Activated CD8-positive, alpha-beta memory T cell treated with anti-CD3 and anti-CD28 coated beads for 24 hours (primary cell): ENCODE measurements at regions not wholly inside any gene's neighbourhood (a gene's known extent, or its start where the extent isn't known, plus 50 kb on each side); places are given as distances from the start of the nearest gene placed in this dataset.

Experiments
- DNase-seq: peaks from one replicate; pipeline ENCODE4 v3.0.0-alpha.2; 2020

DNA sequence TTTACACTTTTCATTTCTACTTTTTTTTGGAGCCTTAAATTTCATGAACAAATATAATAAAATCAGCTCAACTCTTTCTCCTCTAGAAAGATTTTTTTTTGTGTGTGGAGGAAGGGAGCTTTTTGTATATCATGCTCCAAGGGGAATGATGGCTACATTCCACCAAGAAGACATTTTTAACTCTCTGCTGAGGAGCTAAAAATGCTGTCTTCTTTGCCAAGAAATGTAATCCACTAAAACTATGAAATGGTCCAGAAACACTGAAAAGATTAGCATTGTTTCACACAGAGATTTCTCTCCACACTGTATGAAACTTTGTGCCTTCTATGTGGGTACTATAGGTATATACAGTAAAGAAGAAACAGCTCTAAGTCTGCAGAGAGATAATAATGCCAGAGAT, 74.1 kb upstream of the ANK3 start:
- no peak for DNase-seq

DNA sequence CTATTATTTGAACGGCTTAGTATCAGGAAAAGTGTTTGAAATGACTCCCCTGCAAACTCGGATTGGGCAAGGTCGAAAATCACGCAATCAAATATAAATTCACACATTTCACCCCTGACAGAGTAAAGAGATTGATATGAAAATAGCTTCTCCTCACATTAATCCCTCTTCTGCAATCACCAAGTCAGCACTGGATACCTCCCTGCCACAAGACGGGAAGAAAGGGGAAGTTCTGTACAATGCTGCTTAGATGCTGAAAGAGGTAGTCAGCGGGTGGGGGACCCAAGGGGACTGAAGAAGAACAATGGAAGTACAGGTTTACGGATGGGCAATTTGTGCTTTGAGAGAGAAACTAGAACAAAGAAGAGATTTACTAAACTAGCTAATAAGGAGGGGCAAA, 72.0 kb upstream of the ANK3 start:
- no peak for DNase-seq

- DNase-seq, result no peak
Measured at GRCh38 chr10:60459701-60460457, 70.2 kb upstream of the ANK3 start.

DNA sequence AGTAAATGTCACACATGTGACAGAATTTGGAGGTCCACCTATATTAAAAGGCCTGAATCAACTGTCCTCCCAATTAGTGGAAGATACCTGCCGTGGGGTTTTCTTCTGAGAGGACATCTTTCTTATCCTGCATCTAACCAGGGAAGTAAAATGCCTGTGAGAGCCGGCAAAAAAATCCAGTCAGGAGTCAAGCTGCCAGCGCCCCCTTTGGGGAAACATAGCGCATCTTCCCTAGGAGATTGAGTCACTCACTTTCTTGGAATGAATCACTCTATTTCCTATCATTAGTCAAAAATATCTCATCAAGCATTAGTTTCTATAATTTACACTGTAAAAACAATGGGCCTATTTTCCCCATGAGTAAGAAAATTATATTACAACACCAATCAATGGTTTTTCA, 66.4 kb upstream of the ANK3 start:
- no peak for DNase-seq

GRCh38 chr10:60454336-60454735, 64.7 kb upstream of the ANK3 start:
- DNase-seq, result no peak

- no peak for DNase-seq
Measured at GRCh38 chr10:60453036-60453435, 63.4 kb upstream of the ANK3 start.

GRCh38 chr10:60450291-60450690, 60.6 kb upstream of the ANK3 start:
- no peak for DNase-seq

GRCh38 chr10:60448246-60448645, 58.6 kb upstream of the ANK3 start:
- DNase-seq, result no peak

DNA sequence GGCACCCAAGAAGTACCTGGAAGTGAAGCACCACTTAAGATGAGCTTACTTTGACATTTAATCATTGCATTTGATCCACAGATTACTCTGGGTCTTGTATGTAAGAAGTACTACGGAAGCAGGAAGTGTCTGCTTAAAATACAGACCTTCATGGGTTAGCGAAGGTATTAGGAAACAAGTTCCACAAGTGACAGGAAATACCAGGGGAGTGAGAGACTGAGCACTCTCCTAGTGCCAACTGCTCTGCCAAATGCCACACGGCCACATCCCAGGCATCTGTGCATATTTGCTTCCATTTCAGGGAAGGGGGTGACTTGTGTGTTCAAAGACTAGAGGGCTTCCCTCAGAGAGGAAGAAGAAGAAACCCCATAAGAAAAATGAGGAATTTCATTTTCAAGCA, 57.2 kb upstream of the ANK3 start:
- DNase-seq, result no peak

DNA sequence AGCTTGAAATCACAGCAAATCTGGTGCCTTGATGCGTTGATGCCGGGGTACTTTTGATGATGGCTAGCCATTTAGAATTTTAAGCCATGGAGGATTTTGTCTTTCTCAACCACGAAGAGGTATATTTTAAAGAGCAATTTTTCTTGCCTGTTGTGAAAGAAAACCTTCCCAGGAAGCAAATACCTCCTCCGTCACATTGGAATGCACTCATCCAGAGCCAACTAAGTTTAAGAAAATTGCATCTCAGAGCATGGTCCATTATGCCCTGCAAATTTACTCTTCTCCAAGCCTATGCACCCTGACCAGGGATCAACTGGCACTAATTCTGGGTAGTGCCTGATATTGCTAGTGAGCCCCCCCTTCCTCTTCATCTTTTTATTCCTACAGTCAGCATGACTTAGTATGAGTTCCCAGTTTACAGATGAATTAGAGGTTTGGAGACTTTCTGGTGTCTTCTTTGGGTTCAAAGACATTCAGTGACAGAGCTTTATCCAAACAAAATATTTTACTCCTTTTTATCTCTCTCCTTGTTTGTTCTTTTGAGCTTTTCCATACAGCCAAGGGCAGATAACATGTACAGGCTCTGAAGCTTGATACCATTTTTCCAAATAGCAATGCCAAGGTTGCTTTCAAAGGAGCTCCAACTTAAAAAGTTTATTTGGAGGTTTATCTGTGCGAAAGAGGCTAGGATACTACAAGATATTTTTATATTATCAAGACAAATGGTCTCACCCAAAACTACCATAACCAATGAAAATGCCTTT, 56.6 kb upstream of the ANK3 start:
- DNase-seq, result no peak

- DNase-seq, result no peak
Measured at GRCh38 chr10:60444494-60445064, 54.9 kb upstream of the ANK3 start.

DNA sequence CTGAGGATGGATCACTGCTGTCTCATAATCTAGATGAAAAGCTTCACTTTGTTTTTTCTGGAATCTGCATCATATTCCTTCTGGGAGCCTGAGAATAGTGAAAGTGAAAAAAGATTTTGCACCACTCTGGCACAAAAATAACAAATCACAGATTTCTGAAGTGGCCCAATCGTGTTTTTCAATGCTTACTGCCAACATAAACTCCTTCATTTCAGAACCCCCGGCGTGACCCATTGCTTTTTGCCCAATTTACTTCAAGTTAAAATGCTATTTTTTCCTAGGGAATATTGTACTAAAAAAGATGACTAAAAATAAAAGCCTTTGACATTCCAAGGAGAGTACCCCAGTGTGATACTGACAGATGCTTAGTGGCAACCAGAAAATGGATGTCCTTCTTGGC, 53.7 kb upstream of the ANK3 start:
- no peak for DNase-seq

GRCh38 chr10:60441515-60441914, 51.8 kb upstream of the ANK3 start:
- no peak for DNase-seq

DNA sequence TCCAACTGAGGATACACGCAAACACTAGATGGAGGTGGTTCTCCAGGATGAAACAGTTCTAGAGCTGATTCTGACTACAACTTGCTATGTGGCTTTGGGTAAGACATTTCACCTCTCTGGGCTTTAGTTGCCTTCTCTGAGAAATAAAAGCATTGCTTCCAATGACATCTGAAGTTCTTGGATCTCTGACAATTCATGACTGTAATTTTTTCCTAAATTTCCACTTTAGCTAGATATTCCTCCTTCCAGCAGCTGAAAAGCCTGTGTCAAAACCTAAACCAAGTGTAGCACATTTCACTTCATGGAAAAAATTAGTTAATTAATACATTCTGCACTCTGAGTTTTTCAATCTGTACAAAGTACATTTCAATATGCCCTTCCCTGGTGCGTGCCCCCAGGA, 50.0 kb upstream of the ANK3 start:
- DNase-seq, result no peak
